ENCODE measurements at regions not wholly inside any gene's neighbourhood (a gene's known extent, or its start where the extent isn't known, plus 50 kb on each side); places are given as distances from the start of the nearest gene placed in this dataset.

DNA sequence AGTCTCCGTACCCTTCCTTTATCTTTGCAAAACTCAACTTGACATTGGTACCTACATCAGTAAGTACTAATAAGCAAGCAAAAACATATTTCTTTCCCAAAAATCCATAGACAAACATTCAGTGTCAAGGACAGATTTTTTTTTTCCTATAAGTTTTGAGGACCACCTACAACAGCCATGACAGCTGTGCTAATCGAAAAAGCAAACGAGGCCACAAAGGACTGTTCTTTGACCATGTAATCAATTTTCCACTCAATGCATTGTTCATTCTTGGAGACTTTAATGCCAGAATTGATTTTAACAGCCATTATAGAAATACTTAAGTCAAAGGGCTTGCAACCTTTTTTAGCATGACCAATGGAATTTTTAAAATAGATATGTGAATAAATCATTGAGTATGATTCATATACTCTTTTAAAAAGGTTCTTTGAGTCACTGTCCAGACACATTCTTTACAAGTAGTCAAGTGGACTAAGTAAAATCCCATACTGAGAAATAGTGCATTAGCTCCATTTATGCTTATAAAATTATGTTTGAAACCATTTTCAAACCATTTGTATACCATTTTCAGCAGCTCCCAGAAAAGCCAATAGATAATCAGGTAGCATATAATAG lies 323.9 kb downstream of the MZT1 start:
- FAIRE-seq (no peak), ATAC-seq (no peak), DNase-seq (ENCODE audit: low spot score) (no peak)
- 21% methylated on average over 3 of the region's 3 CpGs for WGBS (ENCODE audit: low lambda C conversion rate)
- CTCF ChIA-PET (ENCODE audit: low intra/inter-chr PET ratio, low total read pairs) = no interaction called here
- no peaks in the 10 kb centered on the region; a peak in 1 of 5 replicates for H3K27me3 ChIP-seq (ENCODE audit: control insufficient read depth in 1 of 2, insufficient read depth in 2 of 2, low read length in 2 of 2)
- H3K9me3 ChIP-seq (ENCODE audit: low read length) = no peaks in the 10 kb centered on the region
- no peak overlapping the region for H3K9ac ChIP-seq (ENCODE audit: insufficient read depth, low read depth, low read length)
- POLR2A ChIA-PET = no interaction called here
- TF ChIP-seq FOXO1 (CRISPR knock-in tag; IDR thresholded peaks at IDR 0.05) (no peak), FLYWCH1 (CRISPR knock-in tag; IDR thresholded peaks at IDR 0.05) (no peak), ATF7 (IDR thresholded peaks at IDR 0.05) (no peak), ATF7 (CRISPR knock-in tag; IDR thresholded peaks at IDR 0.05) (no peak), NR2F1 (CRISPR knock-in tag; IDR thresholded peaks at IDR 0.05) (no peak), NFE2 (CRISPR knock-in tag; IDR thresholded peaks at IDR 0.05) (no peak), KDM2A (CRISPR knock-in tag; IDR thresholded peaks at IDR 0.05; ENCODE audit: borderline replicate concordance, low read depth) (no peak), FOXA3 (CRISPR knock-in tag; IDR thresholded peaks at IDR 0.05) (no peak), MAZ (IDR thresholded peaks at IDR 0.05; ENCODE audit: borderline replicate concordance, low read depth, low read length) (no peak), MAZ (CRISPR knock-in tag; IDR thresholded peaks at IDR 0.05; ENCODE audit: low read depth) (no peak), FOXA1 (IDR thresholded peaks at IDR 0.05) (no peak), FOXA1 (CRISPR knock-in tag; IDR thresholded peaks at IDR 0.05) (no peak), ZNF451 (CRISPR knock-in tag; IDR thresholded peaks at IDR 0.05) (no peak), TBP (CRISPR knock-in tag; IDR thresholded peaks at IDR 0.05) (no peak), ZC3H4 (CRISPR knock-in tag; IDR thresholded peaks at IDR 0.05; ENCODE audit: borderline replicate concordance) (no peak), SAP130 (CRISPR knock-in tag; IDR thresholded peaks at IDR 0.05; ENCODE audit: low read depth) (no peak), ZNF557 (CRISPR knock-in tag; IDR thresholded peaks at IDR 0.05) (no peak), TRIM24 (CRISPR knock-in tag; IDR thresholded peaks at IDR 0.05) (no peak)
- TF ChIP-seq, protein P1, sequence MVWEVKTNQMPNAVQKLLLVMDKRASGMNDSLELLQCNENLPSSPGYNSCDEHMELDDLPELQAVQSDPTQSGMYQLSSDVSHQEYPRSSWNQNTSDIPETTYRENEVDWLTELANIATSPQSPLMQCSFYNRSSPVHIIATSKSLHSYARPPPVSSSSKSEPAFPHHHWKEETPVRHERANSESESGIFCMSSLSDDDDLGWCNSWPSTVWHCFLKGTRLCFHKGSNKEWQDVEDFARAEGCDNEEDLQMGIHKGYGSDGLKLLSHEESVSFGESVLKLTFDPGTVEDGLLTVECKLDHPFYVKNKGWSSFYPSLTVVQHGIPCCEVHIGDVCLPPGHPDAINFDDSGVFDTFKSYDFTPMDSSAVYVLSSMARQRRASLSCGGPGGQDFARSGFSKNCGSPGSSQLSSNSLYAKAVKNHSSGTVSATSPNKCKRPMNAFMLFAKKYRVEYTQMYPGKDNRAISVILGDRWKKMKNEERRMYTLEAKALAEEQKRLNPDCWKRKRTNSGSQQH (CRISPR knock-in tag; IDR thresholded peaks at IDR 0.05; ENCODE audit: low read depth) = no peak
- TF ChIP-seq, protein P2, sequence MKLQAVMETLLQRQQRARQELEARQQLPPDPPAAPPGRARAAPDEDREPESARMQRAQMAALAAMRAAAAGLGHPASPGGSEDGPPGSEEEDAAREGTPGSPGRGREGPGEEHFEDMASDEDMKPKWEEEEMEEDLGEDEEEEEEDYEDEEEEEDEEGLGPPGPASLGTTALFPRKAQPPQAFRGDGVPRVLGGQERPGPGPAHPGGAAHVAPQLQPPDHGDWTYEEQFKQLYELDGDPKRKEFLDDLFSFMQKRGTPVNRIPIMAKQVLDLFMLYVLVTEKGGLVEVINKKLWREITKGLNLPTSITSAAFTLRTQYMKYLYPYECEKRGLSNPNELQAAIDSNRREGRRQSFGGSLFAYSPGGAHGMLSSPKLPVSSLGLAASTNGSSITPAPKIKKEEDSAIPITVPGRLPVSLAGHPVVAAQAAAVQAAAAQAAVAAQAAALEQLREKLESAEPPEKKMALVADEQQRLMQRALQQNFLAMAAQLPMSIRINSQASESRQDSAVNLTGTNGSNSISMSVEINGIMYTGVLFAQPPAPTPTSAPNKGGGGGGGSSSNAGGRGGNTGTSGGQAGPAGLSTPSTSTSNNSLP (IDR thresholded peaks at IDR 0.05; ENCODE audit: low read depth, low read length) = no peak
- TF ChIP-seq, protein P3, sequence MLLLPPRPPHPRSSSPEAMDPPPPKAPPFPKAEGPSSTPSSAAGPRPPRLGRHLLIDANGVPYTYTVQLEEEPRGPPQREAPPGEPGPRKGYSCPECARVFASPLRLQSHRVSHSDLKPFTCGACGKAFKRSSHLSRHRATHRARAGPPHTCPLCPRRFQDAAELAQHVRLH (CRISPR knock-in tag; IDR thresholded peaks at IDR 0.05; ENCODE audit: borderline replicate concordance, low read depth) = no peak
- H3K4me2 ChIP-seq (ENCODE audit: low read depth, low read length) = no peak overlapping the region
- in situ Hi-C loops (cut with HindIII; ENCODE audit: extremely low pct_ligation_motif_present, low pct_unique_long_range_greater_than_20kb) (no loop called here), intact Hi-C loops (cut with micrococcal nuclease; ENCODE audit: unreplicated experiment) (no loop called here)
- no peaks in the 10 kb centered on the region for H3K79me2 ChIP-seq (ENCODE audit: insufficient read depth, low read length)
- no peak overlapping the region for H3K4me3 ChIP-seq (replicated peaks in 1 of 3; ENCODE audit: insufficient read depth in 1 of 3, low read depth in 2 of 3, low read length in 3 of 3)
- no peaks in the 10 kb centered on the region for H4K20me1 ChIP-seq (ENCODE audit: insufficient read depth, low read length)
- no peak overlapping the region for H3K27ac ChIP-seq (ENCODE audit: extremely low read length, insufficient read depth, low read length)
- no peaks in the 10 kb centered on the region for H3K36me3 ChIP-seq (replicated peaks in 1 of 2; ENCODE audit: control insufficient read depth in 1 of 2, insufficient read depth in 2 of 2, low read length in 2 of 2)
- BruUV-seq (replicated peaks) = no TSS peak
- peaks cover 17% of the 10 kb centered on the region for H3K4me1 ChIP-seq (ENCODE audit: insufficient read depth, low read length)
- no peak overlapping the region for H2AFZ ChIP-seq (ENCODE audit: low read length)
